ENCODE measurements at regions not wholly inside any gene's neighbourhood (a gene's known extent, or its start where the extent isn't known, plus 50 kb on each side); places are given as distances from the start of the nearest gene placed in this dataset.

- no peak for TF ChIP-seq RXRA (IDR thresholded peaks at IDR 0.05)
- TF ChIP-seq CTCF (IDR thresholded peaks at IDR 0.05; ENCODE audit: low read depth, low read length, missing input control) = no peak
- TF ChIP-seq REST (IDR thresholded peaks at IDR 0.05) = no peak
- TF ChIP-seq TAF1 (conservative IDR thresholded peaks at IDR 0.05) = no peak
- no peak for TF ChIP-seq YY1 (IDR thresholded peaks at IDR 0.05)
- no peak for TF ChIP-seq HNF4G (IDR thresholded peaks at IDR 0.05)
- TF ChIP-seq ATF3 (IDR thresholded peaks at IDR 0.05) = no peak
- TF ChIP-seq NR2F2 (IDR thresholded peaks at IDR 0.05) = no peak
- TF ChIP-seq RAD21 (IDR thresholded peaks at IDR 0.05) = no peak
- no peak for TF ChIP-seq MAX (IDR thresholded peaks at IDR 0.05)
- TF ChIP-seq JUND (IDR thresholded peaks at IDR 0.05) = no peak
Measured at GRCh38 chr18:67301592-67301991, 214.9 kb downstream of the DSEL start.

Data from liver (tissue), 3 donors.